GM13976 (cell line): ENCODE measurements at regions not wholly inside any gene's neighbourhood (a gene's known extent, or its start where the extent isn't known, plus 50 kb on each side); places are given as distances from the start of the nearest gene placed in this dataset.

ENCODE experiments used
- DNase-seq: peaks from one replicate; pipeline ENCODE4 v3.0.0; 2012; ENCODE audit warnings: low spot score
- in situ Hi-C: fragments of 300-500 bp; cut with MboI; formaldehyde crosslinking; loops from one replicate; pipeline ENCODE4 v1.12.0; 2022; ENCODE audit warnings: low sequenced_read_pairs, mixed read lengths, inconsistent platforms; ENCODE audit not compliant: unreplicated experiment
- TF ChIP-seq, protein P1 (sequence below): IDR thresholded peaks from 2 replicates; pipeline ENCODE4 v1.5.1; 2012; ENCODE audit warnings: borderline replicate concordance, mild to moderate bottlenecking; ENCODE audit not compliant: insufficient read depth; ENCODE audit errors: extremely low read depth, missing control alignments, control extremely low read depth

DNA sequence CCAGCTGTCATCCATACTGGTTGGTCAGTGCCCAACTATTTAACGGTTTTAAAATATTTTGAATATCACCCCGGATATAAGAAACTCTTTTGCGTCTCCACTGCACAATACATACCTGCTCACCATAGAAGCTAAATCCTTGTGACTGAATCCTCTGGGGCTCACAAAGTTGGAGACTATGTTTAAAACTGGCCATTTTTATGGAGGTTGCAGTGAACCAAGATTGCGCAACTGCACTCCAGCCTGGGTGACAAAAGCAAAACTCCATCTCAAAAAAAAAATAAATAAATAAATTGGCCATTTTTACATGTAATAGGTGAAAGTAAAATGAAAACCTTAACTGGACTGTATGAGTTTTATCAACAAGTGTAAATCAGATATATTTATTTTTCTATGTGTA is 55.6 kb upstream of the TMEM17 start:
- in situ Hi-C loops, result no loop called here
- DNase-seq, result no peak
- TF ChIP-seq, protein P1, sequence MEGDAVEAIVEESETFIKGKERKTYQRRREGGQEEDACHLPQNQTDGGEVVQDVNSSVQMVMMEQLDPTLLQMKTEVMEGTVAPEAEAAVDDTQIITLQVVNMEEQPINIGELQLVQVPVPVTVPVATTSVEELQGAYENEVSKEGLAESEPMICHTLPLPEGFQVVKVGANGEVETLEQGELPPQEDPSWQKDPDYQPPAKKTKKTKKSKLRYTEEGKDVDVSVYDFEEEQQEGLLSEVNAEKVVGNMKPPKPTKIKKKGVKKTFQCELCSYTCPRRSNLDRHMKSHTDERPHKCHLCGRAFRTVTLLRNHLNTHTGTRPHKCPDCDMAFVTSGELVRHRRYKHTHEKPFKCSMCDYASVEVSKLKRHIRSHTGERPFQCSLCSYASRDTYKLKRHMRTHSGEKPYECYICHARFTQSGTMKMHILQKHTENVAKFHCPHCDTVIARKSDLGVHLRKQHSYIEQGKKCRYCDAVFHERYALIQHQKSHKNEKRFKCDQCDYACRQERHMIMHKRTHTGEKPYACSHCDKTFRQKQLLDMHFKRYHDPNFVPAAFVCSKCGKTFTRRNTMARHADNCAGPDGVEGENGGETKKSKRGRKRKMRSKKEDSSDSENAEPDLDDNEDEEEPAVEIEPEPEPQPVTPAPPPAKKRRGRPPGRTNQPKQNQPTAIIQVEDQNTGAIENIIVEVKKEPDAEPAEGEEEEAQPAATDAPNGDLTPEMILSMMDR, result no peak

- in situ Hi-C loops, result no loop called here
- TF ChIP-seq, protein P1, result no peak
Measured at GRCh38 chr2:62559582-62559981, 53.6 kb upstream of the TMEM17 start.

GRCh38 chr2:62558743-62559142 is 52.7 kb upstream of the TMEM17 start:
- TF ChIP-seq, protein P1, result no peak
- in situ Hi-C loops, result no loop called here
- DNase-seq, result no peak

More at GRCh38 chr2:62559582-62559981, 53.6 kb upstream of the TMEM17 start:
- DNase-seq, result no peak

- in situ Hi-C loops, result no loop called here
- no peak for DNase-seq
- TF ChIP-seq, protein P1, result no peak
Measured at GRCh38 chr2:62556086-62556485, 50.1 kb upstream of the TMEM17 start.
